ENCODE measurements at regions not wholly inside any gene's neighbourhood (a gene's known extent, or its start where the extent isn't known, plus 50 kb on each side); places are given as distances from the start of the nearest gene placed in this dataset.
"Not testable (repeated sequence)": the region's sequence is repeated elsewhere in the genome, so short reads cannot be mapped to it uniquely, and the experiment has no call there.

- DNase-seq, result no peak
Observed at GRCh38 chr14:106199097-106199496, 672.7 kb downstream of the TMEM121 start.

GRCh38 chr14:106200541-106201315 is 674.3 kb downstream of the TMEM121 start:
- DNase-seq, result no peak

- DNase-seq, result no peak
Observed at GRCh38 chr14:106201376-106201775, 675.0 kb downstream of the TMEM121 start.

GRCh38 chr14:106203438-106203837 is 677.1 kb downstream of the TMEM121 start:
- DNase-seq, result no peak

GRCh38 chr14:106204063-106204462 is 677.7 kb downstream of the TMEM121 start:
- DNase-seq, result peak; percentile 66

GRCh38 chr14:106207316-106207715 is 680.9 kb downstream of the TMEM121 start:
- DNase-seq, result no peak

- no peak for DNase-seq
Observed at GRCh38 chr14:106208794-106209193, 682.4 kb downstream of the TMEM121 start.

GRCh38 chr14:106209755-106210154 is 683.4 kb downstream of the TMEM121 start:
- no peak for DNase-seq

- DNase-seq, result peak; percentile 46
Observed at GRCh38 chr14:106210650-106211049, 684.3 kb downstream of the TMEM121 start.

GRCh38 chr14:106211334-106211900 is 685.0 kb downstream of the TMEM121 start:
- no peak for DNase-seq

- no peak for DNase-seq
Observed at GRCh38 chr14:106215229-106215628, 688.8 kb downstream of the TMEM121 start.

GRCh38 chr14:106216679-106217078 is 690.3 kb downstream of the TMEM121 start:
- DNase-seq, result no peak

GRCh38 chr14:106218174-106218573 is 691.8 kb downstream of the TMEM121 start:
- DNase-seq, result peak; percentile 78

GRCh38 chr14:106222311-106222710 is 695.9 kb downstream of the TMEM121 start:
- no peak for DNase-seq

GRCh38 chr14:106222731-106223130 is 696.3 kb downstream of the TMEM121 start:
- DNase-seq, result no peak

GRCh38 chr14:106227793-106228192 is 701.4 kb downstream of the TMEM121 start:
- DNase-seq, result no peak

GRCh38 chr14:106228541-106229158 is 702.3 kb downstream of the TMEM121 start:
- DNase-seq, result no peak

GRCh38 chr14:106230071-106230470 is 703.7 kb downstream of the TMEM121 start:
- no peak for DNase-seq

GRCh38 chr14:106233191-106233590 is 706.8 kb downstream of the TMEM121 start:
- DNase-seq, result not testable (repeated sequence)

GRCh38 chr14:106234525-106235254 is 708.3 kb downstream of the TMEM121 start:
- not testable (repeated sequence) for DNase-seq

- no peak for DNase-seq
Observed at GRCh38 chr14:106235356-106236159, 709.2 kb downstream of the TMEM121 start.
